Esophagus muscularis mucosa (tissue), 4 donors: ENCODE measurements at regions not wholly inside any gene's neighbourhood (a gene's known extent, or its start where the extent isn't known, plus 50 kb on each side); places are given as distances from the start of the nearest gene placed in this dataset.

ENCODE experiments used
- EP300 ChIP-seq: sonication (generic); formaldehyde crosslinking; IDR thresholded peaks from one replicate; pipeline ENCODE4 v1.6.1; 2017; ENCODE audit warnings: antibody characterized with exemption
- POLR2A ChIP-seq: fragments of 450-650 bp; IDR thresholded peaks from one replicate; pipeline ENCODE4 v1.6.1; 2017; ENCODE audit warnings: antibody characterized with exemption, moderate library complexity, mild to moderate bottlenecking, low read depth
- POLR2AphosphoS5 ChIP-seq, 2 donors: sonication (generic); formaldehyde crosslinking; IDR thresholded peaks; one replicate each; pipeline ENCODE4 v1.6.1; 2017; ENCODE audit warnings: antibody characterized with exemption in 2 of 2
- TF ChIP-seq, protein P1 (sequence below), 3 experiments: fragments of 200-600 bp in 2 of 3; fragments of 450-650 bp in 1 of 3; sonication (generic) in 2 of 3; IDR thresholded peaks; one replicate each; pipeline ENCODE4 v1.5.1; 2017 to 2019; ENCODE audit warnings: antibody characterized with exemption in 3 of 3, mild to moderate bottlenecking in 2 of 3, moderate library complexity in 1 of 3

DNA sequence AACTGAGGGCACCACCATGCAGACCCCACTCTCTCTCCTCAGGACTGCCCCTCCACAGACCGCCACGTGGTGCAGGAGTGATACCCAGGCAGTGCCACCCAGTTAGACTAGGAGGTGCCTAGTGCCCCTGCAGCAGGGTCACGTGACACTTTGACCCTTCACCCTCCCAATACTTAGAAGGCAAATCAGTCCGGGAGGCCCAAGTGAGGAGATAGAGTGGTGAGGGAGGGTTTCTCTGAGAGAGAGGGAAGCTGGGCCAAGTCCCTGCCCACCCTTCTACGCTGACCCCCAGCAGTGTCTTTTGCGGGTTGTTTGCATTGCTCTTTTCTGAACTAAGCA lies 84.6 kb downstream of the BUD13 start:
- TF ChIP-seq, protein P1, sequence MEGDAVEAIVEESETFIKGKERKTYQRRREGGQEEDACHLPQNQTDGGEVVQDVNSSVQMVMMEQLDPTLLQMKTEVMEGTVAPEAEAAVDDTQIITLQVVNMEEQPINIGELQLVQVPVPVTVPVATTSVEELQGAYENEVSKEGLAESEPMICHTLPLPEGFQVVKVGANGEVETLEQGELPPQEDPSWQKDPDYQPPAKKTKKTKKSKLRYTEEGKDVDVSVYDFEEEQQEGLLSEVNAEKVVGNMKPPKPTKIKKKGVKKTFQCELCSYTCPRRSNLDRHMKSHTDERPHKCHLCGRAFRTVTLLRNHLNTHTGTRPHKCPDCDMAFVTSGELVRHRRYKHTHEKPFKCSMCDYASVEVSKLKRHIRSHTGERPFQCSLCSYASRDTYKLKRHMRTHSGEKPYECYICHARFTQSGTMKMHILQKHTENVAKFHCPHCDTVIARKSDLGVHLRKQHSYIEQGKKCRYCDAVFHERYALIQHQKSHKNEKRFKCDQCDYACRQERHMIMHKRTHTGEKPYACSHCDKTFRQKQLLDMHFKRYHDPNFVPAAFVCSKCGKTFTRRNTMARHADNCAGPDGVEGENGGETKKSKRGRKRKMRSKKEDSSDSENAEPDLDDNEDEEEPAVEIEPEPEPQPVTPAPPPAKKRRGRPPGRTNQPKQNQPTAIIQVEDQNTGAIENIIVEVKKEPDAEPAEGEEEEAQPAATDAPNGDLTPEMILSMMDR (IDR thresholded peaks at IDR 0.05): no peak
- TF ChIP-seq POLR2A: no peak
- no peak for TF ChIP-seq POLR2AphosphoS5 (IDR thresholded peaks at IDR 0.05)
- TF ChIP-seq EP300: no peak
